Thymus (tissue), 11 donors: ENCODE measurements at regions not wholly inside any gene's neighbourhood (a gene's known extent, or its start where the extent isn't known, plus 50 kb on each side); places are given as distances from the start of the nearest gene placed in this dataset.

Experiments
- DNase-seq, 9 donors: peaks; one replicate each; pipeline ENCODE4 v3.0.0-alpha.2; 2013; ENCODE audit warnings: low spot score in 9 of 9, low read depth in 6 of 9, missing footprints in 1 of 9
- H3K27ac ChIP-seq, 2 donors: one replicate each; pipeline ENCODE4 v1.5.1; 2013; ENCODE audit warnings: control low read depth in 1 of 2, low read depth in 1 of 2, low read length in 1 of 2, mild to moderate bottlenecking in 1 of 2, moderate library complexity in 1 of 2
- H3K27me3 ChIP-seq, 2 donors: one replicate each; pipeline ENCODE4 v1.5.1; 2013; ENCODE audit warnings: low read length in 1 of 2; ENCODE audit not compliant: control insufficient read depth in 2 of 2, insufficient read depth in 1 of 2
- H3K36me3 ChIP-seq, 2 donors: one replicate each; pipeline ENCODE4 v1.5.1; 2013; ENCODE audit warnings: low read length in 1 of 2, mild to moderate bottlenecking in 1 of 2, moderate library complexity in 1 of 2; ENCODE audit not compliant: control insufficient read depth in 2 of 2, insufficient read depth in 2 of 2
- H3K4me1 ChIP-seq, 2 donors: one replicate each; pipeline ENCODE4 v1.5.1; 2013; ENCODE audit warnings: low read length in 2 of 2; ENCODE audit not compliant: control insufficient read depth in 2 of 2, insufficient read depth in 2 of 2
- H3K4me3 ChIP-seq, 2 donors: one replicate each; pipeline ENCODE4 v1.5.1; 2013; ENCODE audit warnings: low read length in 2 of 2, control low read depth in 1 of 2, mild to moderate bottlenecking in 1 of 2
- H3K9me3 ChIP-seq, 2 donors: one replicate each; pipeline ENCODE4 v1.5.1; 2013; ENCODE audit warnings: low read length in 1 of 2, mild to moderate bottlenecking in 1 of 2; ENCODE audit not compliant: control insufficient read depth in 2 of 2, insufficient read depth in 1 of 2
- WGBS: extraction: QIAGEN DNeasy Blood & Tissue Kit; methylation state at CpG from one replicate; pipeline ENCODE4 v1.1.7; 2013; 5-methylcytosine and 5-hydroxymethylcytosine counted together
- donor health status: healthy.

GRCh38 chr1:99177465-99177864, 86.8 kb upstream of the PLPPR4 start:
- H3K27ac ChIP-seq, result no peak overlapping the region
- 69% methylated on average over 1 of the region's 1 CpG for WGBS
- H3K27me3 ChIP-seq, result no peaks in the 10 kb centered on the region
- no peaks in the 10 kb centered on the region for H3K4me1 ChIP-seq
- H3K4me3 ChIP-seq, result no peak overlapping the region
- H3K9me3 ChIP-seq, result no peaks in the 10 kb centered on the region
- no peaks in the 10 kb centered on the region for H3K36me3 ChIP-seq
- DNase-seq, result no peak

GRCh38 chr1:99180343-99180808, 83.9 kb upstream of the PLPPR4 start:
- H3K9me3 ChIP-seq, result no peaks in the 10 kb centered on the region
- no peaks in the 10 kb centered on the region for H3K27me3 ChIP-seq
- 32% methylated on average over 3 of the region's 3 CpGs for WGBS
- peak; percentile 16 to 82 (median 47) for DNase-seq
- H3K4me3 ChIP-seq, result no peak overlapping the region
- no peak overlapping the region for H3K27ac ChIP-seq
- no peaks in the 10 kb centered on the region for H3K4me1 ChIP-seq
- H3K36me3 ChIP-seq, result no peaks in the 10 kb centered on the region

- Histone ChIP-seq H3K27ac (no peak overlapping the region), H3K27me3 (no peaks in the 10 kb centered on the region), H3K4me1 (no peaks in the 10 kb centered on the region), H3K9me3 (no peaks in the 10 kb centered on the region), H3K4me3 (no peak overlapping the region), H3K36me3 (no peaks in the 10 kb centered on the region)
- no peak for DNase-seq
- WGBS, result 96% methylated on average over 2 of the region's 2 CpGs
Measured at GRCh38 chr1:99180915-99181314, 83.4 kb upstream of the PLPPR4 start.

- WGBS, result 96% methylated on average over 2 of the region's 2 CpGs
- no peaks in the 10 kb centered on the region for H3K27me3 ChIP-seq
- H3K36me3 ChIP-seq, result no peaks in the 10 kb centered on the region
- DNase-seq, result no peak
- no peak overlapping the region for H3K4me3 ChIP-seq
- no peak overlapping the region for H3K27ac ChIP-seq
- H3K9me3 ChIP-seq, result no peaks in the 10 kb centered on the region
- H3K4me1 ChIP-seq, result no peaks in the 10 kb centered on the region
Measured at GRCh38 chr1:99181892-99182291, 82.4 kb upstream of the PLPPR4 start.

- Histone ChIP-seq H3K27me3 (no peaks in the 10 kb centered on the region), H3K4me1 (no peaks in the 10 kb centered on the region), H3K9me3 (no peaks in the 10 kb centered on the region), H3K36me3 (no peaks in the 10 kb centered on the region), H3K27ac (no peak overlapping the region), H3K4me3 (no peak overlapping the region)
- 79% methylated on average over 3 of the region's 3 CpGs for WGBS
- DNase-seq, result no peak
Measured at GRCh38 chr1:99185196-99185595, 79.1 kb upstream of the PLPPR4 start.

- no peak for DNase-seq
- Histone ChIP-seq H3K27ac (no peak overlapping the region), H3K9me3 (no peaks in the 10 kb centered on the region), H3K27me3 (no peaks in the 10 kb centered on the region), H3K4me3 (no peak overlapping the region), H3K4me1 (no peaks in the 10 kb centered on the region), H3K36me3 (no peaks in the 10 kb centered on the region)
- 95% methylated on average over 2 of the region's 2 CpGs for WGBS
Measured at GRCh38 chr1:99193431-99193830, 70.9 kb upstream of the PLPPR4 start.

GRCh38 chr1:99198393-99198792, 65.9 kb upstream of the PLPPR4 start:
- 87% methylated on average over 1 of the region's 1 CpG for WGBS
- DNase-seq, result no peak

GRCh38 chr1:99207216-99207615, 57.1 kb upstream of the PLPPR4 start:
- H3K27me3 ChIP-seq, result no peaks in the 10 kb centered on the region
- H3K4me3 ChIP-seq, result no peak overlapping the region
- WGBS, result 75% methylated on average over 3 of the region's 3 CpGs
- H3K4me1 ChIP-seq, result no peaks in the 10 kb centered on the region
- no peaks in the 10 kb centered on the region for H3K9me3 ChIP-seq
- no peak overlapping the region for H3K27ac ChIP-seq
- no peak for DNase-seq
- no peaks in the 10 kb centered on the region for H3K36me3 ChIP-seq

More at GRCh38 chr1:99198393-99198792, 65.9 kb upstream of the PLPPR4 start:
- no peak overlapping the region for H3K4me3 ChIP-seq
- H3K27ac ChIP-seq, result no peak overlapping the region
- no peaks in the 10 kb centered on the region for H3K36me3 ChIP-seq
- no peaks in the 10 kb centered on the region for H3K4me1 ChIP-seq
- no peaks in the 10 kb centered on the region for H3K9me3 ChIP-seq
- H3K27me3 ChIP-seq, result no peaks in the 10 kb centered on the region
